IMR-90 (cell line): ENCODE measurements at regions not wholly inside any gene's neighbourhood (a gene's known extent, or its start where the extent isn't known, plus 50 kb on each side); places are given as distances from the start of the nearest gene placed in this dataset.

Experiments used
- ATAC-seq: fragments of 200-7000 bp; cut with Tn5 transposase; 2 replicates; pipeline ENCODE4 v1.9.1; 2020; ENCODE audit warnings: low read depth, mild to moderate bottlenecking, moderate library complexity
- BruUV-seq: library from RNA; stranded (reverse); fragments of 400-500 nt; replicated peaks from 2 replicates; lab custom pipeline; 2021; lab: Mats Ljungman, UMichigan
- CTCF ChIA-PET: fragments of 300-600 bp; formaldehyde crosslinking; extraction: SDS; loops from one replicate; lab custom pipeline; 2021; ENCODE audit warnings: antibody characterized with exemption; lab: Yijun Ruan, JAX
- POLR2A ChIA-PET: fragments of 300-600 bp; sonication (Branson Sonifier 250); formaldehyde crosslinking; loops from one replicate; lab custom pipeline; 2022; ENCODE audit warnings: antibody characterized with exemption; ENCODE audit not compliant: unreplicated experiment; lab: Charles Lee
- DNase-seq: peaks from one replicate; pipeline ENCODE4 v3.0.0; 2013
- H2AFZ ChIP-seq: replicated peaks from 2 replicates; pipeline ENCODE3; 2013; ENCODE audit warnings: low read length, mild to moderate bottlenecking; ENCODE audit not compliant: poor library complexity
- H2AK5ac ChIP-seq: 2 replicates; pipeline ENCODE4 v1.6.1; 2013; ENCODE audit warnings: low read depth, low read length, inconsistent platforms
- H2AK9ac ChIP-seq: replicated peaks from 2 replicates; pipeline ENCODE3; 2013; ENCODE audit warnings: mild to moderate bottlenecking, low read depth, low read length, moderate library complexity; ENCODE audit not compliant: poor library complexity
- H2BK120ac ChIP-seq: 2 replicates; pipeline ENCODE4 v1.6.1; 2013; ENCODE audit warnings: low read depth, low read length, inconsistent platforms
- H2BK15ac ChIP-seq: 3 replicates; pipeline ENCODE4 v1.6.1; 2013; ENCODE audit warnings: low read depth, low read length, inconsistent platforms
- H2BK20ac ChIP-seq: 2 replicates; pipeline ENCODE4 v1.6.1; 2013; ENCODE audit warnings: low read depth, mild to moderate bottlenecking, inconsistent platforms, low read length, moderate library complexity
- H2BK5ac ChIP-seq: 2 replicates; pipeline ENCODE4 v1.6.1; 2013; ENCODE audit warnings: mild to moderate bottlenecking, low read depth, low read length, inconsistent platforms; ENCODE audit not compliant: poor library complexity, severe bottlenecking
- H3K14ac ChIP-seq: replicated peaks from 2 replicates; pipeline ENCODE4 v1.6.1; 2013; ENCODE audit warnings: low read depth, low read length, inconsistent platforms
- H3K18ac ChIP-seq: 2 replicates; pipeline ENCODE4 v1.6.1; 2013; ENCODE audit warnings: low read depth, low read length, control low read depth
- H3K23ac ChIP-seq: 2 replicates; pipeline ENCODE4 v1.6.1; 2013; ENCODE audit warnings: low read depth, low read length, inconsistent platforms
- H3K27ac ChIP-seq: 2 replicates; pipeline ENCODE4 v1.5.1; 2013; ENCODE audit warnings: mild to moderate bottlenecking, control low read depth, low read length; ENCODE audit not compliant: insufficient read depth
- H3K27me3 ChIP-seq: 2 replicates; pipeline ENCODE4 v1.6.1; 2013; ENCODE audit warnings: low read length; ENCODE audit not compliant: control insufficient read depth, insufficient read depth
- H3K36me3 ChIP-seq: 2 replicates; pipeline ENCODE4 v1.6.1; 2013; ENCODE audit warnings: low read length, mixed read lengths; ENCODE audit not compliant: control insufficient read depth, insufficient read depth
- H3K4ac ChIP-seq: 2 replicates; pipeline ENCODE4 v1.6.1; 2013; ENCODE audit warnings: low read depth, low read length, inconsistent platforms
- H3K4me1 ChIP-seq: 2 replicates; pipeline ENCODE4 v1.6.1; 2013; ENCODE audit warnings: low read length, mixed read lengths; ENCODE audit not compliant: control insufficient read depth, insufficient read depth
- H3K4me2 ChIP-seq: 2 replicates; pipeline ENCODE4 v1.6.1; 2013; ENCODE audit warnings: low read depth, mild to moderate bottlenecking, control low read depth, low read length, moderate library complexity
- H3K4me3 ChIP-seq: 2 replicates; pipeline ENCODE4 v1.5.1; 2013; ENCODE audit warnings: low read depth, mild to moderate bottlenecking, control low read depth, low read length, moderate library complexity; ENCODE audit not compliant: insufficient read depth
- H3K56ac ChIP-seq: 2 replicates; pipeline ENCODE4 v1.6.1; 2013; ENCODE audit warnings: low read length, inconsistent platforms; ENCODE audit not compliant: insufficient read depth; ENCODE audit errors: extremely low read depth
- H3K79me1 ChIP-seq, 2 experiments: 2 replicates each; pipeline ENCODE4 v1.6.1; 2013; ENCODE audit warnings: low read length in 2 of 2, inconsistent platforms in 1 of 2, low read depth in 1 of 2
- H3K9ac ChIP-seq: 2 replicates; pipeline ENCODE4 v1.6.1; 2013; ENCODE audit warnings: low read depth, low read length, control low read depth
- H3K9me1 ChIP-seq: 2 replicates; pipeline ENCODE4 v1.6.1; 2013; ENCODE audit warnings: low read length, inconsistent platforms; ENCODE audit not compliant: insufficient read depth
- H3K9me3 ChIP-seq: 2 replicates; pipeline ENCODE4 v1.6.1; 2013; ENCODE audit warnings: low read length; ENCODE audit not compliant: control insufficient read depth, insufficient read depth
- H4K20me1 ChIP-seq: 2 replicates; pipeline ENCODE4 v1.6.1; 2013; ENCODE audit warnings: low read length, inconsistent platforms; ENCODE audit not compliant: insufficient read depth
- H4K5ac ChIP-seq: 2 replicates; pipeline ENCODE4 v1.6.1; 2013; ENCODE audit warnings: mild to moderate bottlenecking, low read depth, low read length, control low read depth
- H4K8ac ChIP-seq, 2 experiments: 2 replicates each; pipeline ENCODE4 v1.6.1; 2013; ENCODE audit warnings: low read depth in 2 of 2, low read length in 2 of 2, control low read depth in 1 of 2, inconsistent platforms in 1 of 2
- H4K91ac ChIP-seq: 2 replicates; pipeline ENCODE4 v1.6.1; 2013; ENCODE audit warnings: low read depth, low read length, inconsistent platforms; ENCODE audit not compliant: insufficient read depth
- CEBPB ChIP-seq: IDR thresholded peaks from 2 replicates; pipeline ENCODE4 v1.6.1; 2012; ENCODE audit warnings: low read depth, low read length, improper control_type of control experiment
- FOS ChIP-seq: fragments of 150-350 bp; IDR thresholded peaks from 2 replicates; pipeline ENCODE4 v1.6.1; 2016; ENCODE audit warnings: low read depth, low read length
- MAFK ChIP-seq: IDR thresholded peaks from 2 replicates; pipeline ENCODE4 v1.6.1; 2012; ENCODE audit warnings: low read depth, low read length, improper control_type of control experiment
- POLR2A ChIP-seq: IDR thresholded peaks from 2 replicates; pipeline ENCODE4 v1.6.1; 2012; ENCODE audit warnings: mild to moderate bottlenecking, low read depth, low read length
- RAD21 ChIP-seq: IDR thresholded peaks from 2 replicates; pipeline ENCODE4 v1.6.1; 2012; ENCODE audit warnings: low read length, improper control_type of control experiment
- RCOR1 ChIP-seq: IDR thresholded peaks from 2 replicates; pipeline ENCODE4 v1.6.1; 2012; ENCODE audit warnings: mild to moderate bottlenecking, low read length, improper control_type of control experiment; ENCODE audit not compliant: insufficient replicate concordance
- RFX5 ChIP-seq: IDR thresholded peaks from 2 replicates; pipeline ENCODE4 v1.8.0; 2012; ENCODE audit warnings: low read depth, mild to moderate bottlenecking, low read length, moderate library complexity
- SMC3 ChIP-seq: fragments of 150-350 bp; IDR thresholded peaks from 2 replicates; pipeline ENCODE4 v1.6.1; 2016; ENCODE audit warnings: low read depth, mild to moderate bottlenecking, antibody characterized with exemption, low read length, moderate library complexity
- WGBS, 2 experiments: methylation state at CpG; one replicate each; pipeline versions ENCODE4 v1.1.5 to v1.1.7; 2013; ENCODE audit warnings: missing lambda C conversion rate in 2 of 2; ENCODE audit not compliant: insufficient read length in 1 of 2; ENCODE audit errors: extremely low coverage in 2 of 2; 5-methylcytosine and 5-hydroxymethylcytosine counted together
- dilution Hi-C: fragments of 300-500 bp; cut with HindIII; formaldehyde crosslinking; loops from one replicate; pipeline ENCODE4 v1.14.3; 2018; ENCODE audit warnings: low sequenced_read_pairs; ENCODE audit not compliant: unreplicated experiment
- in situ Hi-C: fragments of 300-500 bp; cut with MboI; formaldehyde crosslinking; loops from 3 replicates; pipeline ENCODE4 v1.14.3; 2019; ENCODE audit warnings: low sequenced_read_pairs, inconsistent platforms, mixed read lengths
- intact Hi-C: fragments of 100-400 bp; cut with micrococcal nuclease; formaldehyde crosslinking; loops from 2 replicates; pipeline ENCODE4 v1.10.0; 2022
- TF ChIP-seq, protein P1 (sequence below): fragments of 150-350 bp; IDR thresholded peaks from 2 replicates; pipeline ENCODE4 v1.6.1; 2017; ENCODE audit warnings: mild to moderate bottlenecking, antibody characterized with exemption, low read length, low read depth
- TF ChIP-seq, protein P2 (sequence below): conservative IDR thresholded peaks from 2 replicates; pipeline ENCODE4 v1.5.1; 2012; ENCODE audit warnings: mild to moderate bottlenecking, low read depth, low read length, improper control_type of control experiment
- TF ChIP-seq, protein P3 (sequence below): fragments of 150-350 bp; IDR thresholded peaks from 2 replicates; pipeline ENCODE4 v1.6.1; 2016; ENCODE audit warnings: low read depth, mild to moderate bottlenecking, low read length, moderate library complexity, borderline replicate concordance

DNA sequence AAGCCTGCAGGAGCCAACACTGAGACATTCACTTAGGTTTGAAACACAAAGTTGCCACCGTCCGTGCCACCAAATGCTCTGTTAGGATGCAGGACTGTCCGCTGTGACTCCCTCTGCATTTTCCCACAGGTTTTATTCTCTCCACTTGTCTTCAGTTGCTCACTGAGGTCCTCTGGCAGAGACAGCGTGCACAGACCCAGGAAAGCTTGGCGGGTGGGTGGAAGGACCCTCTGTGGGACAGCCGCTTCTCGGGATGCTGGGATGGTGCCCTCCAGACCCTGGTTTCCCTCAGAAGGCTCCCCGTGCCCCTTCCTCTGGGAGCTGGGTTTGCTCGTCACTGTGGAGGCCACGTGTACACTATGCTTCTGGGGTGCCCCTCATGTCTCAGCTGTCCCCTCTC lies 733.6 kb downstream of the GALR1 start:
- Histone ChIP-seq H3K18ac (no peak overlapping the region), H3K4ac (no peak overlapping the region), H3K79me1 (no peaks in the 10 kb centered on the region), H2BK5ac (no peak overlapping the region), H3K4me1 (no peaks in the 10 kb centered on the region), H3K4me3 (no peak overlapping the region), H4K91ac (no peak overlapping the region), H3K9ac (no peak overlapping the region), H2BK20ac (no peak overlapping the region), H2AFZ (no peak overlapping the region), H2AK9ac (no peak overlapping the region), H3K9me1 (no peaks in the 10 kb centered on the region), H2BK15ac (no peak overlapping the region), H2AK5ac (no peak overlapping the region), H3K9me3 (peaks cover 31% of the 10 kb centered on the region), H4K5ac (no peak overlapping the region), H4K20me1 (no peaks in the 10 kb centered on the region), H3K23ac (no peak overlapping the region), H3K36me3 (no peaks in the 10 kb centered on the region), H3K27ac (no peak overlapping the region), H3K4me2 (no peak overlapping the region), H4K8ac (no peak overlapping the region), H3K14ac (no peak overlapping the region), H2BK120ac (no peak overlapping the region), H3K27me3 (no peaks in the 10 kb centered on the region), H3K56ac (no peak overlapping the region)
- no peak for ATAC-seq
- DNase-seq, result no peak
- intact Hi-C loops, result no loop called here
- BruUV-seq, result no TSS peak
- POLR2A ChIA-PET, result no interaction called here
- dilution Hi-C loops, result no loop called here
- WGBS, 2 experiments, result 86% methylated on average over 6 of the region's 10 CpGs; no CpG with 5 or more reads in 1 of the 2 experiments
- in situ Hi-C loops, result no loop called here
- TF ChIP-seq, protein P1, sequence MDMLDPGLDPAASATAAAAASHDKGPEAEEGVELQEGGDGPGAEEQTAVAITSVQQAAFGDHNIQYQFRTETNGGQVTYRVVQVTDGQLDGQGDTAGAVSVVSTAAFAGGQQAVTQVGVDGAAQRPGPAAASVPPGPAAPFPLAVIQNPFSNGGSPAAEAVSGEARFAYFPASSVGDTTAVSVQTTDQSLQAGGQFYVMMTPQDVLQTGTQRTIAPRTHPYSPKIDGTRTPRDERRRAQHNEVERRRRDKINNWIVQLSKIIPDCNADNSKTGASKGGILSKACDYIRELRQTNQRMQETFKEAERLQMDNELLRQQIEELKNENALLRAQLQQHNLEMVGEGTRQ, result no peak
- TF ChIP-seq MAFK, result no peak
- no peak for TF ChIP-seq FOS
- TF ChIP-seq RCOR1, result no peak
- TF ChIP-seq CEBPB, result no peak
- TF ChIP-seq SMC3, result no peak
- TF ChIP-seq RFX5, result no peak
- no peak for TF ChIP-seq RAD21
- TF ChIP-seq, protein P2, sequence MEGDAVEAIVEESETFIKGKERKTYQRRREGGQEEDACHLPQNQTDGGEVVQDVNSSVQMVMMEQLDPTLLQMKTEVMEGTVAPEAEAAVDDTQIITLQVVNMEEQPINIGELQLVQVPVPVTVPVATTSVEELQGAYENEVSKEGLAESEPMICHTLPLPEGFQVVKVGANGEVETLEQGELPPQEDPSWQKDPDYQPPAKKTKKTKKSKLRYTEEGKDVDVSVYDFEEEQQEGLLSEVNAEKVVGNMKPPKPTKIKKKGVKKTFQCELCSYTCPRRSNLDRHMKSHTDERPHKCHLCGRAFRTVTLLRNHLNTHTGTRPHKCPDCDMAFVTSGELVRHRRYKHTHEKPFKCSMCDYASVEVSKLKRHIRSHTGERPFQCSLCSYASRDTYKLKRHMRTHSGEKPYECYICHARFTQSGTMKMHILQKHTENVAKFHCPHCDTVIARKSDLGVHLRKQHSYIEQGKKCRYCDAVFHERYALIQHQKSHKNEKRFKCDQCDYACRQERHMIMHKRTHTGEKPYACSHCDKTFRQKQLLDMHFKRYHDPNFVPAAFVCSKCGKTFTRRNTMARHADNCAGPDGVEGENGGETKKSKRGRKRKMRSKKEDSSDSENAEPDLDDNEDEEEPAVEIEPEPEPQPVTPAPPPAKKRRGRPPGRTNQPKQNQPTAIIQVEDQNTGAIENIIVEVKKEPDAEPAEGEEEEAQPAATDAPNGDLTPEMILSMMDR, result no peak
- TF ChIP-seq, protein P3, sequence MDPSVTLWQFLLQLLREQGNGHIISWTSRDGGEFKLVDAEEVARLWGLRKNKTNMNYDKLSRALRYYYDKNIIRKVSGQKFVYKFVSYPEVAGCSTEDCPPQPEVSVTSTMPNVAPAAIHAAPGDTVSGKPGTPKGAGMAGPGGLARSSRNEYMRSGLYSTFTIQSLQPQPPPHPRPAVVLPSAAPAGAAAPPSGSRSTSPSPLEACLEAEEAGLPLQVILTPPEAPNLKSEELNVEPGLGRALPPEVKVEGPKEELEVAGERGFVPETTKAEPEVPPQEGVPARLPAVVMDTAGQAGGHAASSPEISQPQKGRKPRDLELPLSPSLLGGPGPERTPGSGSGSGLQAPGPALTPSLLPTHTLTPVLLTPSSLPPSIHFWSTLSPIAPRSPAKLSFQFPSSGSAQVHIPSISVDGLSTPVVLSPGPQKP, result no peak
- TF ChIP-seq POLR2A, result no peak
- CTCF ChIA-PET, result no interaction called here
